OCI-LY3 (cell line): ENCODE measurements at regions not wholly inside any gene's neighbourhood (a gene's known extent, or its start where the extent isn't known, plus 50 kb on each side); places are given as distances from the start of the nearest gene placed in this dataset.

ENCODE experiments used
- CTCF ChIP-seq: fragments of 200-600, 300-600 bp; sonication (generic); IDR thresholded peaks from 2 replicates; pipeline ENCODE4 v1.5.1; 2014; ENCODE audit warnings: antibody characterized with exemption, low read length, low read depth
- EZH2phosphoT487 ChIP-seq: fragments of 200-600 bp; shearing (Covaris generic); IDR thresholded peaks from 2 replicates; pipeline ENCODE4 v1.6.1; 2018; ENCODE audit warnings: antibody characterized with exemption, mixed run types, low read depth

GRCh38 chr5:111945535-111945934 is 188.5 kb upstream of the NREP start:
- TF ChIP-seq CTCF (no peak), EZH2phosphoT487 (no peak)
